COR-L47 (cell line): ENCODE measurements at regions not wholly inside any gene's neighbourhood (a gene's known extent, or its start where the extent isn't known, plus 50 kb on each side); places are given as distances from the start of the nearest gene placed in this dataset.

Experiments used
- DNase-seq: peaks from one replicate; lab custom pipeline; 2025; lab: John Stamatoyannopoulos, UW

GRCh38 chr17:51487947-51488346, 227.6 kb downstream of the UTP18 start:
- DNase-seq: peak; percentile 10

- DNase-seq: no peak
Observed at GRCh38 chr17:51491416-51491815, 231.1 kb downstream of the UTP18 start.

GRCh38 chr17:51493206-51493605, 232.9 kb downstream of the UTP18 start:
- no peak for DNase-seq

- DNase-seq: no peak
Observed at GRCh38 chr17:51496378-51496777, 236.0 kb downstream of the UTP18 start.

GRCh38 chr17:51499897-51500296, 239.6 kb downstream of the UTP18 start:
- no peak for DNase-seq

GRCh38 chr17:51500454-51500853, 240.1 kb downstream of the UTP18 start:
- no peak for DNase-seq

GRCh38 chr17:51505450-51505849, 245.1 kb downstream of the UTP18 start:
- no peak for DNase-seq

- DNase-seq: no peak
Observed at GRCh38 chr17:51507444-51507843, 247.1 kb downstream of the UTP18 start.

- DNase-seq: no peak
Observed at GRCh38 chr17:51508048-51508447, 247.7 kb downstream of the UTP18 start.

- DNase-seq: no peak
Observed at GRCh38 chr17:51510940-51511339, 250.6 kb downstream of the UTP18 start.

- DNase-seq: no peak
Observed at GRCh38 chr17:51512220-51512907, 252.0 kb downstream of the UTP18 start.

GRCh38 chr17:51516924-51517323, 256.6 kb downstream of the UTP18 start:
- DNase-seq: no peak

- DNase-seq: no peak
Observed at GRCh38 chr17:51524524-51524923, 264.2 kb downstream of the UTP18 start.

- DNase-seq: no peak
Observed at GRCh38 chr17:51526507-51526906, 266.2 kb downstream of the UTP18 start.

GRCh38 chr17:51527225-51527982, 267.1 kb downstream of the UTP18 start:
- no peak for DNase-seq

- no peak for DNase-seq
Observed at GRCh38 chr17:51528111-51528510, 267.8 kb downstream of the UTP18 start.

- DNase-seq: no peak
Observed at GRCh38 chr17:51533219-51533618, 272.9 kb downstream of the UTP18 start.

GRCh38 chr17:51533821-51534220, 273.5 kb downstream of the UTP18 start:
- DNase-seq: no peak

GRCh38 chr17:51536627-51537026, 276.3 kb downstream of the UTP18 start:
- DNase-seq: no peak

- DNase-seq: no peak
Observed at GRCh38 chr17:51537996-51538550, 277.7 kb downstream of the UTP18 start.

- no peak for DNase-seq
Observed at GRCh38 chr17:51540151-51540550, 279.8 kb downstream of the UTP18 start.

GRCh38 chr17:51541215-51541614, 280.9 kb downstream of the UTP18 start:
- DNase-seq: no peak

GRCh38 chr17:51546114-51546513, 285.8 kb downstream of the UTP18 start:
- no peak for DNase-seq
